Astrocyte (in vitro differentiated cells and primary cell): ENCODE measurements at regions not wholly inside any gene's neighbourhood (a gene's known extent, or its start where the extent isn't known, plus 50 kb on each side); places are given as distances from the start of the nearest gene placed in this dataset.
A peak's percentile ranks its signal among the peaks of the same experiment; 100 is the strongest.

Source experiments
- DNase-seq: peaks from one replicate; pipeline ENCODE4 v3.0.0-alpha.2; 2010; ENCODE audit warnings: low read depth
- FAIRE-seq: peaks from 2 replicates; lab custom pipeline; 2011; peaks lifted over from hg19 to GRCh38; lab: Jason Lieb, UNC
- H2AFZ ChIP-seq: 2 replicates; pipeline ENCODE4 v1.6.0; 2012; ENCODE audit warnings: low read depth, low read length, inconsistent platforms
- H3K27ac ChIP-seq: 2 replicates; pipeline ENCODE4 v1.5.1; 2011; ENCODE audit warnings: low read depth, low read length, inconsistent platforms
- H3K27me3 ChIP-seq: 2 replicates; pipeline ENCODE4 v1.6.0; 2011; ENCODE audit warnings: low read length, inconsistent platforms; ENCODE audit not compliant: insufficient read depth
- H3K36me3 ChIP-seq: 2 replicates; pipeline ENCODE4 v1.5.1; 2011; ENCODE audit warnings: low read length, inconsistent platforms; ENCODE audit not compliant: insufficient read depth
- H3K4me1 ChIP-seq: 2 replicates; pipeline ENCODE4 v1.5.1; 2011; ENCODE audit warnings: low read length, inconsistent platforms; ENCODE audit not compliant: insufficient read depth
- H3K4me2 ChIP-seq: 2 replicates; pipeline ENCODE4 v1.6.0; 2012; ENCODE audit warnings: low read length, inconsistent platforms
- H3K4me3 ChIP-seq: 2 replicates; pipeline ENCODE4 v1.5.1; 2011; ENCODE audit warnings: low read depth, mild to moderate bottlenecking, low read length, inconsistent platforms; ENCODE audit not compliant: insufficient read depth
- H3K79me2 ChIP-seq: 2 replicates; pipeline ENCODE4 v1.6.0; 2012; ENCODE audit warnings: mild to moderate bottlenecking, low read length, inconsistent platforms; ENCODE audit not compliant: insufficient read depth
- H3K9ac ChIP-seq: 2 replicates; pipeline ENCODE4 v1.6.0; 2012; ENCODE audit warnings: mild to moderate bottlenecking, low read length, inconsistent platforms
- H3K9me3 ChIP-seq: 2 replicates; pipeline ENCODE4 v1.5.1; 2012; ENCODE audit warnings: low read depth, mild to moderate bottlenecking, low read length, inconsistent platforms; ENCODE audit not compliant: insufficient read depth
- H4K20me1 ChIP-seq: 2 replicates; pipeline ENCODE4 v1.6.0; 2012; ENCODE audit warnings: low read length, inconsistent platforms; ENCODE audit not compliant: insufficient read depth
- H3K27ac Mint-ChIP-seq: one replicate; pipeline ENCODE4 v1.8.0; 2021; ENCODE audit warnings: mild to moderate bottlenecking, mixed read lengths; ENCODE audit not compliant: unreplicated experiment
- H3K27me3 Mint-ChIP-seq: one replicate; pipeline ENCODE4 v1.8.0; 2021; ENCODE audit warnings: low read depth, mixed read lengths; ENCODE audit not compliant: unreplicated experiment
- H3K36me3 Mint-ChIP-seq: one replicate; pipeline ENCODE4 v1.8.0; 2021; ENCODE audit warnings: low read depth, mixed read lengths; ENCODE audit not compliant: unreplicated experiment
- H3K4me1 Mint-ChIP-seq: one replicate; pipeline ENCODE4 v1.8.0; 2021; ENCODE audit warnings: low read depth, mixed read lengths; ENCODE audit not compliant: unreplicated experiment
- H3K4me3 Mint-ChIP-seq: one replicate; pipeline ENCODE4 v1.8.0; 2021; ENCODE audit warnings: mild to moderate bottlenecking, moderate library complexity, mixed read lengths; ENCODE audit not compliant: unreplicated experiment
- H3K9me3 Mint-ChIP-seq: one replicate; pipeline ENCODE4 v1.8.0; 2021; ENCODE audit warnings: mild to moderate bottlenecking, mixed read lengths; ENCODE audit not compliant: unreplicated experiment
- CTCF ChIP-seq: IDR thresholded peaks from 2 replicates; pipeline ENCODE4 v1.5.1; 2011; ENCODE audit warnings: low read depth, mild to moderate bottlenecking, inconsistent platforms, low read length, moderate library complexity; ENCODE audit not compliant: insufficient read depth
- EZH2 ChIP-seq: IDR thresholded peaks from 2 replicates; pipeline ENCODE4 v1.6.1; 2012; ENCODE audit warnings: mild to moderate bottlenecking, low read length, inconsistent platforms; ENCODE audit not compliant: insufficient read depth

DNA sequence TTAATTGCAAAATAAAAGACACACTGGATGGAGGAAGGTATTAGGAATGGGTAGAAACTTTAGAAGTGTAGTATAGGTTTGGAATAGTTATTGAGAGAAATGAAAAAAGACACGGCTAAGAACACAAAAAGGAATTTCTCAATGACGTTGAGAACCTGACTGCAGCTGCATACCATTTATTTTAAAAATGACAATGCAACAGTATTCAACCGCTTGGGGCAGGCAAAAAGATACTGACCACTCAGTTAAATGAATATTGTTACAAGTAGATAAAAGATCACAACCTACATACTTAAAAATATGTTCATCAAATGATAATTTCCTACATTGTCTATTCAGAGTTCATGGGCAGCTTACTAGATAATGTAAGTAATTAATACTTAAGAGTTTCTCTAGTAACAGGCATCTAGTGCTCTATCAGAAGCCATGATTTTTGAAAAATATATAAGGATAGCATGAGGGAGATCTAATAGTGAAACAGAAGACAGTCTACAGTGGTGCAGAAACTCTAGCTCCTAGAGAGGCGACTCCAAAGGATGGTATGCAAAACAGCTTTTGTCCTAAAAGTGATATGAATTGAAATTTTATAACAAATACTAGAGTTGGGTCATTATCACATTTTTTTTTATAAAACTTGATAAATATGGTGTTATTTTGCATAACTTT is 216.2 kb upstream of the VEGFC start:
- H3K4me3 ChIP-seq, result no peak overlapping the region
- H3K4me2 ChIP-seq, result peak overlapping the region; percentile 40
- peaks cover 28% of the 10 kb centered on the region for H3K4me1 Mint-ChIP-seq
- H3K36me3 ChIP-seq, result no peaks in the 10 kb centered on the region
- H3K79me2 ChIP-seq, result no peaks in the 10 kb centered on the region
- peak overlapping the region; percentile 55 for H3K27ac ChIP-seq
- no peaks in the 10 kb centered on the region for H3K27me3 Mint-ChIP-seq
- no peaks in the 10 kb centered on the region for H3K27me3 ChIP-seq
- peaks cover 7% of the 10 kb centered on the region for H3K9me3 ChIP-seq
- peak; percentile 34 for DNase-seq
- no peaks in the 10 kb centered on the region for H4K20me1 ChIP-seq
- TF ChIP-seq EZH2, result no peak
- TF ChIP-seq CTCF, result no peak
- H3K9me3 Mint-ChIP-seq, result peaks cover 10% of the 10 kb centered on the region
- peaks cover 2% of the 10 kb centered on the region for H3K36me3 Mint-ChIP-seq
- H3K4me3 Mint-ChIP-seq, result no peak overlapping the region
- no peak overlapping the region for H3K9ac ChIP-seq
- peak overlapping the region; percentile 85 for H3K27ac Mint-ChIP-seq
- H3K4me1 ChIP-seq, result peaks cover 11% of the 10 kb centered on the region
- peak; percentile 20 for FAIRE-seq
- no peak overlapping the region for H2AFZ ChIP-seq

DNA sequence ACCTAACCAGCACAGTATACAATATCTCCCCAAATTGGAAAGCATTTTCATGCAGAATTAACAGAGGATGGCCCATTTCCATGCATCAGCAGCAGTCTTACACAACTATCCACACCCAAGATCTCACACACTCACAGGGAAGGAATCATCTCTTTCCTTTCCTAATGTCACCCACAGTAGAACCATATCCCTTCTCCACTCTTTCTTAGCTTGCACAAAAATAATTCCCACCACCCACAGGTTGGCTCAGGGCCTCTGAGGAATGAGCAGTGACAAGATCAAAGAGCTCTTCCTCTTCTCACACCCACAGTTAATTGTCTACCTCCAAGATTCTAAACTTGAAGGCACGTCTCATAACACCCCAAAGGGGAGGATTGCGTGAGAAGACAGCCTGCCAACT is 217.7 kb upstream of the VEGFC start:
- H3K27me3 Mint-ChIP-seq, result no peaks in the 10 kb centered on the region
- no peak for FAIRE-seq

More for the DNA sequence above, 217.7 kb upstream of the VEGFC start:
- Histone ChIP-seq H3K9ac (no peak overlapping the region), H3K4me3 (no peak overlapping the region), H3K4me2 (no peak overlapping the region), H3K9me3 (peaks cover 9% of the 10 kb centered on the region), H3K27ac (no peak overlapping the region), H3K79me2 (no peaks in the 10 kb centered on the region), H2AFZ (no peak overlapping the region), H3K4me1 (peaks cover 11% of the 10 kb centered on the region), H3K36me3 (no peaks in the 10 kb centered on the region), H3K27me3 (no peaks in the 10 kb centered on the region), H4K20me1 (no peaks in the 10 kb centered on the region)
- peaks cover 2% of the 10 kb centered on the region for H3K36me3 Mint-ChIP-seq
- DNase-seq, result peak; percentile 12
- no peak overlapping the region for H3K4me3 Mint-ChIP-seq
- H3K27ac Mint-ChIP-seq, result peak overlapping the region; percentile 29
- peaks cover 26% of the 10 kb centered on the region for H3K4me1 Mint-ChIP-seq
- peaks cover 10% of the 10 kb centered on the region for H3K9me3 Mint-ChIP-seq
- TF ChIP-seq EZH2 (no peak), CTCF (no peak)
